WTC11 (cell line): ENCODE measurements at regions not wholly inside any gene's neighbourhood (a gene's known extent, or its start where the extent isn't known, plus 50 kb on each side); places are given as distances from the start of the nearest gene placed in this dataset.

Experiments
- CBFB ChIP-seq: sonication (generic); formaldehyde crosslinking; IDR thresholded peaks from 2 replicates; pipeline ENCODE4 v1.8.1; 2022; ENCODE audit warnings: mild to moderate bottlenecking, low read depth, missing genetic modification reagents
- JUN ChIP-seq: sonication (generic); formaldehyde crosslinking; IDR thresholded peaks from 2 replicates; pipeline ENCODE4 v1.8.0; 2023; ENCODE audit warnings: mild to moderate bottlenecking, missing genetic modification reagents
- USF2 ChIP-seq: sonication (generic); formaldehyde crosslinking; IDR thresholded peaks from 2 replicates; pipeline ENCODE4 v1.8.1; 2023; ENCODE audit warnings: mild to moderate bottlenecking, missing genetic modification reagents, moderate library complexity
- ZNF532 ChIP-seq: fragments of 250-450 bp; sonication (Bioruptor Pico); IDR thresholded peaks from 2 replicates; pipeline ENCODE4 v1.9.0; 2021; ENCODE audit warnings: mild to moderate bottlenecking, borderline replicate concordance
- TF ChIP-seq, protein P1 (sequence below): fragments of 200-600 bp; IDR thresholded peaks from 2 replicates; pipeline ENCODE4 v1.8.0; 2022; ENCODE audit warnings: antibody characterized with exemption
- TF ChIP-seq, protein P2 (sequence below): sonication (generic); formaldehyde crosslinking; conservative IDR thresholded peaks from 2 replicates; pipeline ENCODE4 v1.8.1; 2022; ENCODE audit warnings: mild to moderate bottlenecking, missing genetic modification reagents

GRCh38 chr13:47846886-47847285, 154.2 kb downstream of the SUCLA2 start:
- TF ChIP-seq, protein P1, sequence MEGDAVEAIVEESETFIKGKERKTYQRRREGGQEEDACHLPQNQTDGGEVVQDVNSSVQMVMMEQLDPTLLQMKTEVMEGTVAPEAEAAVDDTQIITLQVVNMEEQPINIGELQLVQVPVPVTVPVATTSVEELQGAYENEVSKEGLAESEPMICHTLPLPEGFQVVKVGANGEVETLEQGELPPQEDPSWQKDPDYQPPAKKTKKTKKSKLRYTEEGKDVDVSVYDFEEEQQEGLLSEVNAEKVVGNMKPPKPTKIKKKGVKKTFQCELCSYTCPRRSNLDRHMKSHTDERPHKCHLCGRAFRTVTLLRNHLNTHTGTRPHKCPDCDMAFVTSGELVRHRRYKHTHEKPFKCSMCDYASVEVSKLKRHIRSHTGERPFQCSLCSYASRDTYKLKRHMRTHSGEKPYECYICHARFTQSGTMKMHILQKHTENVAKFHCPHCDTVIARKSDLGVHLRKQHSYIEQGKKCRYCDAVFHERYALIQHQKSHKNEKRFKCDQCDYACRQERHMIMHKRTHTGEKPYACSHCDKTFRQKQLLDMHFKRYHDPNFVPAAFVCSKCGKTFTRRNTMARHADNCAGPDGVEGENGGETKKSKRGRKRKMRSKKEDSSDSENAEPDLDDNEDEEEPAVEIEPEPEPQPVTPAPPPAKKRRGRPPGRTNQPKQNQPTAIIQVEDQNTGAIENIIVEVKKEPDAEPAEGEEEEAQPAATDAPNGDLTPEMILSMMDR, result no peak
- TF ChIP-seq JUN (CRISPR knock-in tag), result no peak
- TF ChIP-seq USF2 (CRISPR knock-in tag), result no peak
- TF ChIP-seq ZNF532 (CRISPR knock-in tag), result no peak
- no peak for TF ChIP-seq CBFB (CRISPR knock-in tag)
- TF ChIP-seq, protein P2, sequence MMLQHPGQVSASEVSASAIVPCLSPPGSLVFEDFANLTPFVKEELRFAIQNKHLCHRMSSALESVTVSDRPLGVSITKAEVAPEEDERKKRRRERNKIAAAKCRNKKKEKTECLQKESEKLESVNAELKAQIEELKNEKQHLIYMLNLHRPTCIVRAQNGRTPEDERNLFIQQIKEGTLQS (CRISPR knock-in tag), result no peak
